ENCODE measurements at regions not wholly inside any gene's neighbourhood (a gene's known extent, or its start where the extent isn't known, plus 50 kb on each side); places are given as distances from the start of the nearest gene placed in this dataset.

DNA sequence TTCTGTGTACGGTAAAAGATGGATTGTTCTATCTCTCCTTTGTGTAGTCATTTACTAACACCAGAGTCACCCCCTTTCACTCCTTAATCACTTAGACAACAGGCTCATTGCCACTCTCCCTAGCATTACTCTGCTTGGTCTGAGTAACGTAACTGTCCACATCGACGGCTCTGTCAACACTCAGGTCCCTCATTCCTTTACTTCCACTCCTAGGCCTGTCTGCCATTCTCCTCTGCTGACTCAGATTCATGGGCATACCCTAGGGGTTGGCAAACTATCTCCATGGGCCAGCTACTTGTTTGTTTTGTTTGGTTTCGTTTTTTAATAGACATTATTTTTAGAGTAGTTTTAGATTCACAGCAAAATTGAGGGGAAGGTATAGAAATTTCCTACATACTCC, 243.9 kb downstream of the NR4A2 start:
- peak; percentile 7 for DNase-seq (ENCODE audit: low read depth)

- peak; percentile 31 for DNase-seq (ENCODE audit: low read depth)
Measured at GRCh38 chr2:156087875-156088274, 244.6 kb downstream of the NR4A2 start.

DNA sequence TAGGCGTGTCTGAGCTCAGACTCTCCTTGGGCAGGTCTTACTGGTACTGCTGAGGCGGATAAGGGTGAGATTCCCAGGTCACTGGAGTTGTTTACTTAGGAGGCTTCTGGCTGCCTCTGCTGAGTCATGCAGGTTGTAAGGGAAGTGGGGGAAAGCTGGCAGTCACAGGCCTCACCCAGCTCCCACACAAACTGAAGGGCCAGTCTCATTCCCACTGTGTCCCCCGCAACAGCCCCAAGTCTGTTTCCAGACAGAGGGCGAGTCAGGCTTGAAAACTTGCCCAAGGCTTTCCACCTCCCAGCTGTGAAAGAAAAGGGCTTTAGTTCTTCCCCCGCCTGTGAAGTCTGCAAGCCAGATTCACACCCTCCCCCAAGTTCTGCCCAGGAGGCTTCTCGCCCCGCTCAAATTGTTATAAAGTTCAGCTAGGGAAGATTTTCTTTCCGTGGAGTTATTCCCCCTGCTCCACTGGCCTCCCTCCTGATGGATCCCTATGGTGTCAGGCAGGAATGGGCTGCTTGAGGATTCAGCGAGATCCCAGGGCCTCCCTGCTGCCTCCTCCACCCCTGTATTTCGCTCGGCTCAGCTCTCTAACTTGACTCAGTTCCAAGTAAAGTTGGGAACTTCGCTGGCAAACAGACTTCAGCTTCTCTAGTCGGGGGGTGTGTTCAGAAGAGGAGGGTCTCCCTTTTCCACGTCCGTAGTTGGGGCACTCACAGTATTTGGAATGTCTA, 248.6 kb downstream of the NR4A2 start:
- DNase-seq (ENCODE audit: low read depth) = peak; percentile 42

- DNase-seq (ENCODE audit: low read depth) = no peak
Measured at GRCh38 chr2:156079845-156080244, 252.7 kb downstream of the NR4A2 start.

GRCh38 chr2:156077041-156077742, 255.3 kb downstream of the NR4A2 start:
- no peak for DNase-seq (ENCODE audit: low read depth)

DNA sequence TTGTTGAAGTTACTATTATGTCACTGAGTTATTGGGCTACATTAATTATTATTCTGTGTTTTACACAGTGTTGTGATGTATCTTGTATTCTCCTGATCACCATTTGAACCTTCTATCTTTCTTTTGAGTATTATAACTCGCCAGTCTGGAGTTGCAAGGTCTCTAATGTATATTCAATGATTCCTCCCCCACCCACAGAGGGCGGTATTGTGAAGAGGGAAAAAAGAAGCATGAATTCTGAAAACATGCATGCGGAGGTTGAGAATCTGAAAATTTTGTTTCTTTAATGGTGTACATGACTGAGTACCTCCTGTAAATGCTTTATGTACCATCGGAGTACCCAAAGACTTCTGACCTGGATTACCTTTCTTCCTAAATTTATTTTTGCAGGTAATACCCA, 266.6 kb downstream of the NR4A2 start:
- no peak for DNase-seq (ENCODE audit: low read depth)

DNA sequence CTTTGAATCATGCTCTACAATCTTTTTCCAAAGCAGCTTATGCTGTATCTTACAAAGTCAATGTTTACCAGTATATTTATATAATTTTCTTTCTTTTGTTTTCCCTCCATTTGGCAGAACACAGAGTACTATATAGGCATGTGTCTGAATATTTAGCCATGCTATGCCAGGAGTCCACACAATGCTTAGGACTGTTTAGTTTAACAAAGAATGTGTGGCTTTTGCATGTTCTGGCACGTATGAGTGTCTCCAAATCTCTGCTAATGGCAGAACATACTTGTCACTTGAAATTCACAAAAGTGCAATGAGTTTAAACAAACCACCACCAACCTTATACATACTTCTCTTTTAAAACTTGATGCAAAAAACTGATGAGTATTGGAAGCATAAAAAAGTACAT, 268.0 kb downstream of the NR4A2 start:
- no peak for DNase-seq (ENCODE audit: low read depth)

DNA sequence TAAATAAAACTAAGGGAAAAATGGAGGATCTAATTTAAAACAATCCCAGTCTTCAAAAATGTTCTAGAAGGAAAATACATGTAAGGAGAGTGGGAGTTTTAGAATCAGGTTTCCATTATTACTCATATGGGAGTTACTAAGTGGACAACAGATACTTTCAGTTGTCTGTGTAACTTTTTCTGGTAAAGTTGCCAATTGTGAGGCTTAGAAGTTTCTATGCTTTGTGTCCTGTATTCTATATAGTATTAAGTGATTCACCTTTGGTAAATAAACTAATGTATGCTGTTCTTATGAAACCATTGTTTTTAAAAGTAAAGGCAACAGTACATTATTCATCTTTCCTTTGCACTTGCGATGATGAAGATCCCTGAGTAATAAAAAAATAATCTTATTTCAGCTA, 274.9 kb downstream of the NR4A2 start:
- DNase-seq (ENCODE audit: low read depth) = no peak

GRCh38 chr2:156054983-156055382, 277.5 kb downstream of the NR4A2 start:
- DNase-seq (ENCODE audit: low read depth) = no peak

- DNase-seq (ENCODE audit: low read depth) = peak; percentile 33
Measured at GRCh38 chr2:156046900-156047299, 285.6 kb downstream of the NR4A2 start.

- no peak for DNase-seq (ENCODE audit: low read depth)
Measured at GRCh38 chr2:156042895-156043294, 289.6 kb downstream of the NR4A2 start.

- DNase-seq (ENCODE audit: low read depth) = no peak
Measured at GRCh38 chr2:156038021-156038420, 294.5 kb downstream of the NR4A2 start.

DNA sequence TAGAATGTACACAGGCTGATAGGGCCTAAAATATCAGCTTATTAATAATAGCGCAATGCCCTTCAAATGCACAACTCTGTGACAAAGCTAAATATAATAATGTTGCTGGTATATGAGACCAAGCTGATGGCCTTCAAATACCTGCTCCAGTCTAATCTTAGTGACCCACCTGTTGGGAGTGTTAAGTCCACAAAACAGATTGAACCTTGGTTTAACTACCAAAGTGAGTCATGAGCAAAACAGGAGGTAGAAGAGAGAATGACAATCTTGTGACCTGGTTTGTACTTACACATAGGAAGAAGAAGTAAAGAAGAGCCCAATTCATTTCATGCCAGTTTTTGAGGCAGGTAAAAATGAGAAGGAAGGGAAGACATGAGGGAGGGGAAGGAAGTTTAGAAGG, 295.0 kb downstream of the NR4A2 start:
- DNase-seq (ENCODE audit: low read depth) = no peak

- no peak for DNase-seq (ENCODE audit: low read depth)
Measured at GRCh38 chr2:156031121-156031520, 301.4 kb downstream of the NR4A2 start.

DNA sequence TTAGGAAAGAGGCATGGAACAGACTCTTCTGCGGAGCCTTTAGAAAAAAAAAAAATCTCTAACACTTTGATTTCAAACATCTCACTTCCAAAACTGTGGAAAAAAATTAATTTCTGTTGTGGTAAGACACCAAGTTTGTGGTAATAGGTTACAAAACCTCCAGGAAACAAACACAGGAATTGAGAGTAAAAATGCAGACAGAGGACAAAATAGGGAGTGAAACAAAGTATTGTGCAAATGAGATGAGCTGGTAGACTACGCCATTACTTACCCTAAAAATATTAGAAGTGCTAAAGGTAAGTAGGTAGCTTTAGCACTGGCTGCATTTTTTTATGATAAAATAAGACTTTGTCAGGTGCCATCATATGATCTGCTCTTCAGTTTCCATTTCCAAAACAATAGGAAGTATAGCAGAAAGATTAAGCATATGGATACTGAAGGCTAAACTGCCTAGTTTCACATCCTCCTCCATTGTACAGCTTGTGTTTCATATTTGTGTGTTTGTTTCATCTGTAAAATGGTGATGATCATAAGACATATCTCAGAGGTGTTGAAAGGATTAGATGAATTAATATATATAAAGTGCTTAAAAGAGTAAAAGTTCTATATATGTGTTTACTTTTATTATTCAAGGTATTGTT, 309.2 kb downstream of the NR4A2 start:
- no peak for DNase-seq (ENCODE audit: low read depth)

DNA sequence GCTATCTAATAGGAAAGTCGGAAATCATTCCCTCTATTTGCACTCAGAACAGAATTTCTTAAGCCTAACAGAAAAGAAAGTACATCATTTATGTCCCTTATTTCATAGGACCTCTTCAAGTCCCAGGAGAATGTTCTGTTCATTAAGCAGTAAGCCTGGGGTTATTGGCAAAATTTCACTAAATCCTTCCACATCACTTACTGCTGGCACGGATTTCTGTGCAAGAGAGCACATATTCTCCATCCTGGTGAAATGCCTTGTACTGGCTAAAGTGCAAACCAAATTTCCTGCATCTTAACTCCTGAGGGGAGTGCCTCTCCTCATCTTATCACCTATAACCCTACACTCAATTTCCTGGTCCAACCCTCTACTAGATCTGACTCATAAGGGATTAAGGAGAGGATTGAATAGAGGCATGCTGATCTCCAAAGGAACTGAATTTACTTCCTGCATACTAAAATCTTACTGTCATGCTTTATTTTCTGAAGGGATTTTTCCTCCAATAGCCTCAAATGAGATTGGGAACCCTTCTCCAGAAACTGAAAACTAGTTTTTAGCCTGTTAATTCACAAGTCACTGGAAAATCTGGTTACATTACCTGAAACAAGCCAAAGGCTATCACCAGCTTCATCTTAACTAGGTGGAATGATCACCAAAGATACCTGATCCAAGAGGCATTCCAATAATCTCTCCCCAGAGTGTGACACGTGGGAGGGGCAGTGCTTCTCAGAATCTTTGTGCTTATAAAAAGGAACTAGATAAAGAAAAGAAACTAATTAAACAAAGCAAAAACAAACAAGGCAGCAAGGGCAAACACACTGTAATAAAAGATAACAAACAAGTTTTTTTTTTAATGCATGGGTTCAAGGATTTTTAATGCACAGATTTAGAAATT, 311.1 kb downstream of the NR4A2 start:
- DNase-seq (ENCODE audit: low read depth) = no peak

GRCh38 chr2:156019341-156019740, 313.2 kb downstream of the NR4A2 start:
- no peak for DNase-seq (ENCODE audit: low read depth)

- no peak for DNase-seq (ENCODE audit: low read depth)
Measured at GRCh38 chr2:156017341-156017885, 315.1 kb downstream of the NR4A2 start.

- no peak for DNase-seq (ENCODE audit: low read depth)
Measured at GRCh38 chr2:156009293-156009692, 323.2 kb downstream of the NR4A2 start.

DNA sequence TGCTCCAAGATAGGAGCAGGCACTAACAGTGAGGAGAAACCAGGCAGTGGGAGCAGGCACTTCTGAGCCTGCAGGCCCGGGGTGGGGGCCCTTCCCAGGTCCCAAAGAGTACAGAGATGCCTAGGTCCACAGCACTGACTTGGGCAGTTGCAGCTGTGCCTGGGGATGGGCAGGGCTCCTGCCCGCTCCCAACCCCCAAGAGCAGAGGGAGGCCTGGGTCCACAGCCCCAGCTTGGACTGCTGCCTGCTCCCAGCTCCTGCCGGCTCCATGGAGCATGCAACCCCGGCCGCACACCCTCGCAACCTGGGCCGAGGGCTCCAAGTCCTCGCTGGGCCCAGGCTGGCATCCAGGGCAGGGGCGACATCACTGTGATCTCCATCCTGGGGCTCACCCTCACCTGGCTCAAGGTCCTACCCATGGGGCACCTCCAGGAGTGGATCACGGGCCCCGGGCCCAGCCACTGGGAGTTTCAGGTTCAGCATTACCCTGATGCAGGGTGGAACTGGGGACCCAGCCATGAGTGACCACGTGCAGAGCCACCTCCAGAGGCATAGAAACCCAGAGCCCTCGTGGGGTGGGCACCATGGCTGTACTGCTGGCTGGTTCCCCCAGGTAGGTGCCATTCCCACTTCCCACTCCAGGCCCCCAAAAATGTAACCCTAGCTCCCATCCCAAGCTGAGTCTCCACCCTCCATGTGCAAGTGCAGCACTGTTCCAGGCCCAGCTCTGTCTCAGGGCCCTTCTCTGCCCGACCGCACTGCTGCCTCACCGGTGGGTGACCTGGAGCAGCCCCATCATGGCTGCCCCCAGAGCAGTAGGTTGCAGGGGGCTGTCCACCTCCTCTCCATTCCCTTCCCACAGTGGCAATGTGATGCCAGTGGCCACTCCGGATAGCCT, 325.6 kb downstream of the NR4A2 start:
- no peak for DNase-seq (ENCODE audit: low read depth)

Data from RPMI7951 (cell line).